Lung (tissue), 11 donors: ENCODE measurements at regions not wholly inside any gene's neighbourhood (a gene's known extent, or its start where the extent isn't known, plus 50 kb on each side); places are given as distances from the start of the nearest gene placed in this dataset.

Experiments used
- ATAC-seq: fragments of 200-7000 bp; cut with Tn5 transposase; one replicate; pipeline ENCODE4 v1.9.1; 2020; ENCODE audit warnings: moderate number of reproducible peaks; ENCODE audit not compliant: insufficient read depth, low FRiP score
- DNase-seq, 3 donors: peaks; one replicate each; pipeline ENCODE4 v3.0.0-alpha.2; 2013 to 2017
- H3K27ac ChIP-seq, 2 donors: one replicate each; pipeline ENCODE4 v1.5.1; 2013; ENCODE audit warnings: mild to moderate bottlenecking in 2 of 2, moderate library complexity in 2 of 2, control low read depth in 1 of 2, inconsistent platforms in 1 of 2, low read depth in 1 of 2, low read length in 1 of 2
- H3K27me3 ChIP-seq, 3 donors: one replicate each; pipeline ENCODE4 v1.5.1; 2013; ENCODE audit warnings: low read length in 2 of 3; ENCODE audit not compliant: control insufficient read depth in 3 of 3, insufficient read depth in 3 of 3
- H3K36me3 ChIP-seq, 4 donors: one replicate each; pipeline ENCODE4 v1.5.1; 2013; ENCODE audit warnings: low read length in 4 of 4, mild to moderate bottlenecking in 1 of 4, moderate library complexity in 1 of 4; ENCODE audit not compliant: control insufficient read depth in 4 of 4, insufficient read depth in 4 of 4
- H3K4me1 ChIP-seq, 5 donors: one replicate each; pipeline ENCODE4 v1.5.1; 2013; ENCODE audit warnings: low read length in 5 of 5, mild to moderate bottlenecking in 2 of 5, moderate library complexity in 1 of 5; ENCODE audit not compliant: control insufficient read depth in 5 of 5, insufficient read depth in 5 of 5
- H3K4me3 ChIP-seq: one replicate; pipeline ENCODE4 v1.5.1; 2013; ENCODE audit warnings: mild to moderate bottlenecking, control low read depth, moderate library complexity
- H3K9ac ChIP-seq, 2 donors: one replicate each; pipeline ENCODE4 v1.5.1; 2013; ENCODE audit warnings: low read length in 2 of 2, control low read depth in 1 of 2; ENCODE audit not compliant: insufficient read depth in 1 of 2
- H3K9me3 ChIP-seq, 4 donors: one replicate each; pipeline ENCODE4 v1.5.1; 2013; ENCODE audit warnings: low read length in 3 of 4, mild to moderate bottlenecking in 1 of 4, moderate library complexity in 1 of 4; ENCODE audit not compliant: control insufficient read depth in 4 of 4, insufficient read depth in 3 of 4
- WGBS, 2 donors: extraction: QIAGEN DNeasy Blood & Tissue Kit; methylation state at CpG; one replicate each; pipeline ENCODE4 v1.1.7; 2013; 5-methylcytosine and 5-hydroxymethylcytosine counted together
- TF ChIP-seq, protein P1 (sequence below): IDR thresholded peaks from 2 replicates; pipeline ENCODE4 v1.5.1; 2012; ENCODE audit warnings: mild to moderate bottlenecking; ENCODE audit errors: control extremely low read depth, extremely low read depth
- donor health status: control.
- donor health status: control.
- donor health status: Bipolar disorder and iron deficiency.
- donor health status: healthy.
- donor health status: DM: yes; HTN: yes; CAD: no.

DNA sequence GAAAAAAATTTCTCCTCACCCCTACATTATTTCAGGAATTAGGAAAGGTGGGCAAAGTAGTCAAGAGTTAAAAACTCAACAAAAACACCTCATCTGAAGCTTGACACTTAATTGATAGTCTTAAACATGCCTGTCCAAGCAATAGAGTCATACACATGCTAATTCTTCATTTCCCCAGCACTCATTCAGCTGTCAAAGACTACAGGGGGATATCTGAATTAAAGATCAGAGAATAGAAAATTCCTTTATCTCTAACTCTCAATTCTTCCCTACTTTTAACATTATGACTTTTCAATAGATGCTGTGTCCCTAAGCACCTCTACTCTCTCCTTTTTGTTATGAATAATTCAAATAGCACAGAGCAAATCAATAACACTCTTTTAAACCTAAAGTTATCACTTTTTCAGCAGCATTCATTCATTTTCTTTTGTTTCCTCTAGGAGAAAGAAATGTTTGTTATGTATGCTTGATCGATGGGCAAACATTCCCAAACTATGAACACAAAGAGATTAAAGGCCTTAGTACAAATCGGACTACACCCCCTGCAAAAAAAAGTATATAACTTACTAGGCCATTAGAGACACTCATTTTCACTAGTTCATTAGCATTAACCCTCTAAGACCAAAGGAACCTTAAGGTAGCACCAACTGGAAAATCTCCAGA lies 94.9 kb upstream of the SPTLC3 start:
- DNase-seq (no peak), ATAC-seq (no peak)
- Histone ChIP-seq H3K27ac (no peak overlapping the region), H3K27me3 (no peaks in the 10 kb centered on the region), H3K9ac (no peak overlapping the region), H3K4me1 (peaks cover 0 to 3% (median 0%) of the 10 kb centered on the region in 5 donors), H3K9me3 (peaks cover 0 to 2% (median 0%) of the 10 kb centered on the region in 4 donors), H3K4me3 (no peak overlapping the region), H3K36me3 (no peaks in the 10 kb centered on the region)
- TF ChIP-seq, protein P1, sequence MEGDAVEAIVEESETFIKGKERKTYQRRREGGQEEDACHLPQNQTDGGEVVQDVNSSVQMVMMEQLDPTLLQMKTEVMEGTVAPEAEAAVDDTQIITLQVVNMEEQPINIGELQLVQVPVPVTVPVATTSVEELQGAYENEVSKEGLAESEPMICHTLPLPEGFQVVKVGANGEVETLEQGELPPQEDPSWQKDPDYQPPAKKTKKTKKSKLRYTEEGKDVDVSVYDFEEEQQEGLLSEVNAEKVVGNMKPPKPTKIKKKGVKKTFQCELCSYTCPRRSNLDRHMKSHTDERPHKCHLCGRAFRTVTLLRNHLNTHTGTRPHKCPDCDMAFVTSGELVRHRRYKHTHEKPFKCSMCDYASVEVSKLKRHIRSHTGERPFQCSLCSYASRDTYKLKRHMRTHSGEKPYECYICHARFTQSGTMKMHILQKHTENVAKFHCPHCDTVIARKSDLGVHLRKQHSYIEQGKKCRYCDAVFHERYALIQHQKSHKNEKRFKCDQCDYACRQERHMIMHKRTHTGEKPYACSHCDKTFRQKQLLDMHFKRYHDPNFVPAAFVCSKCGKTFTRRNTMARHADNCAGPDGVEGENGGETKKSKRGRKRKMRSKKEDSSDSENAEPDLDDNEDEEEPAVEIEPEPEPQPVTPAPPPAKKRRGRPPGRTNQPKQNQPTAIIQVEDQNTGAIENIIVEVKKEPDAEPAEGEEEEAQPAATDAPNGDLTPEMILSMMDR, result no peak
- 71 to 77% methylated on average over 2 of the region's 2 CpGs for WGBS, 2 donors

GRCh38 chr20:12914804-12915203 lies 94.0 kb upstream of the SPTLC3 start:
- peaks cover 0 to 2% (median 0%) of the 10 kb centered on the region in 4 donors for H3K9me3 ChIP-seq
- ATAC-seq (no peak), DNase-seq (peak in 2 of 3 donors; percentile 19 to 51)
- TF ChIP-seq, protein P1, result no peak
- H3K4me1 ChIP-seq, result peaks cover 0 to 3% (median 0%) of the 10 kb centered on the region in 5 donors
- no peaks in the 10 kb centered on the region for H3K27me3 ChIP-seq
- no peak overlapping the region for H3K4me3 ChIP-seq
- 14 to 18% methylated on average over 4 of the region's 4 CpGs for WGBS, 2 donors
- no peaks in the 10 kb centered on the region for H3K36me3 ChIP-seq
- no peak overlapping the region for H3K9ac ChIP-seq
- H3K27ac ChIP-seq, result no peak overlapping the region

DNA sequence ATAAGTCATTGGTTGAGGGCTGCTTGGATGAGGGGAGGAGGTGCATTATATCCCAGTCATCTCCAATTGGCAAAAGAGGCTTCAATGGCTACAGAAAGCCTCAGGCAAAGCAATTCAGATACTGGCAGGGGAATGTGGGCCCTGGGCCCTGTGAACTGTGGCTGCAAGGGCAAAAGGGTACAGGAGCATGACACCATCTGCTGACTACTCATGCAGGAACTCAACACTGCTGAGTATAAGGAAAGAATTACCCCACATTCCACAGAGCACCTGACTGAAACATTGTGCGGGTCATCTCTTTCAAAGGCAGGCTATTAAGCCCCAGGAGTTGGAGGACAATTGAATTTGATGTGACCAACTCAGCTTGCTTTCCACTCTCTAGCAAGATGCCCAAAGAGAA lies 92.1 kb upstream of the SPTLC3 start:
- Histone ChIP-seq H3K36me3 (no peaks in the 10 kb centered on the region), H3K4me1 (peaks cover 0 to 3% (median 0%) of the 10 kb centered on the region in 5 donors), H3K9ac (no peak overlapping the region), H3K9me3 (peaks cover 0 to 2% (median 0%) of the 10 kb centered on the region in 4 donors), H3K27me3 (no peaks in the 10 kb centered on the region), H3K4me3 (no peak overlapping the region), H3K27ac (no peak overlapping the region)
- 75 to 90% methylated on average over 1 of the region's 1 CpG for WGBS, 2 donors
- TF ChIP-seq, protein P1, result no peak
- ATAC-seq (no peak), DNase-seq (no peak)

GRCh38 chr20:12924126-12924525 lies 84.6 kb upstream of the SPTLC3 start:
- no peak for ATAC-seq
- no peaks in the 10 kb centered on the region for H3K36me3 ChIP-seq
- H3K27ac ChIP-seq, result no peak overlapping the region
- H3K4me3 ChIP-seq, result no peak overlapping the region
- TF ChIP-seq, protein P1, result no peak
- no peaks in the 10 kb centered on the region for H3K27me3 ChIP-seq
- WGBS, 2 donors, result 18 to 33% methylated on average over 2 of the region's 2 CpGs
- no peak for DNase-seq
- H3K9me3 ChIP-seq, result no peaks in the 10 kb centered on the region
- no peak overlapping the region for H3K9ac ChIP-seq
- H3K4me1 ChIP-seq, result peaks cover 0 to 1% (median 0%) of the 10 kb centered on the region in 5 donors
